IPS-20b (cell line): ENCODE measurements at regions not wholly inside any gene's neighbourhood (a gene's known extent, or its start where the extent isn't known, plus 50 kb on each side); places are given as distances from the start of the nearest gene placed in this dataset.
A peak's percentile ranks its signal among the peaks of the same experiment; 100 is the strongest.

Experiments used
- H3K27ac ChIP-seq: one replicate; pipeline ENCODE4 v1.5.1; 2013; ENCODE audit warnings: low read length
- H3K27me3 ChIP-seq: 2 replicates; pipeline ENCODE4 v1.6.1; 2013; ENCODE audit warnings: mild to moderate bottlenecking, low read length, inconsistent platforms; ENCODE audit not compliant: insufficient read depth
- H3K36me3 ChIP-seq: 2 replicates; pipeline ENCODE4 v1.6.1; 2013; ENCODE audit warnings: low read depth, mild to moderate bottlenecking, inconsistent platforms, low read length, moderate library complexity; ENCODE audit not compliant: insufficient read depth
- H3K4me1 ChIP-seq: 2 replicates; pipeline ENCODE4 v1.6.1; 2013; ENCODE audit warnings: mild to moderate bottlenecking, control low read depth, inconsistent platforms, low read length, moderate library complexity; ENCODE audit not compliant: insufficient read depth
- H3K4me3 ChIP-seq: 2 replicates; pipeline ENCODE4 v1.5.1; 2013; ENCODE audit warnings: mild to moderate bottlenecking, low read length, inconsistent platforms
- H3K9ac ChIP-seq: 2 replicates; pipeline ENCODE4 v1.6.1; 2013; ENCODE audit warnings: low read depth, mild to moderate bottlenecking, inconsistent platforms, low read length, moderate library complexity
- H3K9me3 ChIP-seq: 2 replicates; pipeline ENCODE4 v1.6.1; 2013; ENCODE audit warnings: mild to moderate bottlenecking, low read depth, low read length, inconsistent platforms; ENCODE audit not compliant: insufficient read depth

GRCh38 chr18:55839343-55839742, 251.4 kb upstream of the TCF4 start:
- Histone ChIP-seq H3K4me1 (peaks cover 3% of the 10 kb centered on the region; the same call in 1 of the 2 replicates), H3K27ac (no peak overlapping the region), H3K9ac (no peak overlapping the region), H3K27me3 (no peaks in the 10 kb centered on the region), H3K9me3 (no peaks in the 10 kb centered on the region), H3K4me3 (no peak overlapping the region), H3K36me3 (no peaks in the 10 kb centered on the region)

GRCh38 chr18:55838841-55839240, 250.8 kb upstream of the TCF4 start:
- Histone ChIP-seq H3K9ac (no peak overlapping the region), H3K4me1 (peaks cover 3% of the 10 kb centered on the region; the same call in 1 of the 2 replicates), H3K27ac (no peak overlapping the region), H3K9me3 (no peaks in the 10 kb centered on the region), H3K36me3 (no peaks in the 10 kb centered on the region), H3K27me3 (no peaks in the 10 kb centered on the region), H3K4me3 (no peak overlapping the region)

- Histone ChIP-seq H3K9ac (no peak overlapping the region), H3K4me3 (no peak overlapping the region), H3K36me3 (no peaks in the 10 kb centered on the region), H3K27ac (no peak overlapping the region), H3K4me1 (peaks cover 3% of the 10 kb centered on the region; the same call in 1 of the 2 replicates), H3K9me3 (no peaks in the 10 kb centered on the region), H3K27me3 (no peaks in the 10 kb centered on the region)
Observed at GRCh38 chr18:55838319-55838718, 250.3 kb upstream of the TCF4 start.

GRCh38 chr18:55833543-55833942, 245.6 kb upstream of the TCF4 start:
- H3K27me3 ChIP-seq, result no peaks in the 10 kb centered on the region
- H3K27ac ChIP-seq, result no peak overlapping the region
- H3K9me3 ChIP-seq, result no peaks in the 10 kb centered on the region
- H3K36me3 ChIP-seq, result no peaks in the 10 kb centered on the region
- H3K9ac ChIP-seq, result no peak overlapping the region
- H3K4me1 ChIP-seq, result peaks cover under 1% of the 10 kb centered on the region; the same call in 1 of the 2 replicates
- H3K4me3 ChIP-seq, result no peak overlapping the region

- Histone ChIP-seq H3K27ac (no peak overlapping the region), H3K4me3 (no peak overlapping the region), H3K27me3 (no peaks in the 10 kb centered on the region), H3K4me1 (no peaks in the 10 kb centered on the region), H3K9ac (no peak overlapping the region), H3K9me3 (no peaks in the 10 kb centered on the region), H3K36me3 (no peaks in the 10 kb centered on the region)
Observed at GRCh38 chr18:55830544-55830943, 242.6 kb upstream of the TCF4 start.

GRCh38 chr18:55821219-55821618, 233.2 kb upstream of the TCF4 start:
- no peak overlapping the region for H3K27ac ChIP-seq
- no peaks in the 10 kb centered on the region for H3K9me3 ChIP-seq
- H3K27me3 ChIP-seq, result no peaks in the 10 kb centered on the region
- H3K4me3 ChIP-seq, result no peak overlapping the region
- H3K9ac ChIP-seq, result no peak overlapping the region
- H3K4me1 ChIP-seq, result no peaks in the 10 kb centered on the region
- H3K36me3 ChIP-seq, result no peaks in the 10 kb centered on the region

GRCh38 chr18:55819448-55819847, 231.5 kb upstream of the TCF4 start:
- no peaks in the 10 kb centered on the region for H3K36me3 ChIP-seq
- no peaks in the 10 kb centered on the region for H3K9me3 ChIP-seq
- H3K27ac ChIP-seq, result peak overlapping the region; percentile 17
- H3K4me1 ChIP-seq, result no peaks in the 10 kb centered on the region
- no peak overlapping the region for H3K9ac ChIP-seq
- H3K27me3 ChIP-seq, result no peaks in the 10 kb centered on the region
- H3K4me3 ChIP-seq, result no peak overlapping the region

GRCh38 chr18:55818284-55818683, 230.3 kb upstream of the TCF4 start:
- no peak overlapping the region for H3K27ac ChIP-seq

GRCh38 chr18:55811925-55812324, 223.9 kb upstream of the TCF4 start:
- Histone ChIP-seq H3K27me3 (no peaks in the 10 kb centered on the region), H3K27ac (no peak overlapping the region), H3K36me3 (no peaks in the 10 kb centered on the region), H3K4me3 (no peak overlapping the region), H3K4me1 (no peaks in the 10 kb centered on the region), H3K9me3 (no peaks in the 10 kb centered on the region), H3K9ac (no peak overlapping the region)

More at GRCh38 chr18:55818284-55818683, 230.3 kb upstream of the TCF4 start:
- no peaks in the 10 kb centered on the region for H3K4me1 ChIP-seq
- H3K36me3 ChIP-seq, result no peaks in the 10 kb centered on the region
- no peak overlapping the region for H3K4me3 ChIP-seq
- H3K9ac ChIP-seq, result no peak overlapping the region
- no peaks in the 10 kb centered on the region for H3K27me3 ChIP-seq
- no peaks in the 10 kb centered on the region for H3K9me3 ChIP-seq

GRCh38 chr18:55805666-55806065, 217.7 kb upstream of the TCF4 start:
- Histone ChIP-seq H3K36me3 (no peaks in the 10 kb centered on the region), H3K9ac (no peak overlapping the region), H3K4me3 (no peak overlapping the region), H3K9me3 (no peaks in the 10 kb centered on the region), H3K27ac (no peak overlapping the region), H3K4me1 (peaks cover 5% of the 10 kb centered on the region; the same call in 1 of the 2 replicates), H3K27me3 (no peaks in the 10 kb centered on the region)

GRCh38 chr18:55795101-55795669, 207.2 kb upstream of the TCF4 start:
- Histone ChIP-seq H3K4me1 (no peaks in the 10 kb centered on the region), H3K4me3 (no peak overlapping the region)

GRCh38 chr18:55794288-55795052, 206.5 kb upstream of the TCF4 start:
- Histone ChIP-seq H3K9me3 (peaks cover 5% of the 10 kb centered on the region; the same call in 1 of the 2 replicates), H3K27ac (no peak overlapping the region), H3K36me3 (no peaks in the 10 kb centered on the region), H3K9ac (no peak overlapping the region), H3K27me3 (no peaks in the 10 kb centered on the region), H3K4me1 (no peaks in the 10 kb centered on the region), H3K4me3 (no peak overlapping the region)

More at GRCh38 chr18:55795101-55795669, 207.2 kb upstream of the TCF4 start:
- no peaks in the 10 kb centered on the region for H3K9me3 ChIP-seq
- H3K27ac ChIP-seq, result no peak overlapping the region
- no peaks in the 10 kb centered on the region for H3K27me3 ChIP-seq
- H3K9ac ChIP-seq, result no peak overlapping the region
- no peaks in the 10 kb centered on the region for H3K36me3 ChIP-seq
